ENCODE measurements at regions not wholly inside any gene's neighbourhood (a gene's known extent, or its start where the extent isn't known, plus 50 kb on each side); places are given as distances from the start of the nearest gene placed in this dataset.
A peak's percentile ranks its signal among the peaks of the same experiment; 100 is the strongest.

DNA sequence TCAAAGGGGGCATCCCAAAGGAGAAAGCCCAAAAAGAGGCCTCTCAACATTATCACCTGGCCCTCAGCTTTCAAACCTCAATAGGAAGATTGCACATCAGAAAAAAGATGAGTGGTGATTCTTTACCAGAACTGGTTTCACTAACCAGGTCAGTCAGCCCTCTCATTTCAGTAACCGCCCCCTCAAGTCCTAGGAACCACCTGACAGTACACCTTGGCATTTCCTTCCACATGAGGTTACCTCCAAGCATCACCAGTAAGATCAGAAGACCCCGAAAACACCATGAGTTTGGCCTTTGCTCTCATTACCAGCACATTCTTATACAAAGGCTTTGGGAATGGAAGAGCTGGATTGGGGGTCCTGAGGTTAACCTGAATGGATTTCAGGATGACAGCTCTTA lies 200.5 kb downstream of the SUCLA2 start:
- no peak for DNase-seq (ENCODE audit: low spot score)
- H3K9me3 ChIP-seq (ENCODE audit: severe bottlenecking): no peaks in the 10 kb centered on the region
- H3K4me1 ChIP-seq (ENCODE audit: insufficient read depth, poor library complexity, severe bottlenecking): no peaks in the 10 kb centered on the region
- H3K4me3 ChIP-seq (ENCODE audit: severe bottlenecking): no peak overlapping the region
- ATAC-seq (ENCODE audit: low read depth): no peak
- no peaks in the 10 kb centered on the region for H3K27me3 ChIP-seq (ENCODE audit: insufficient read depth, poor library complexity, severe bottlenecking)
- TF ChIP-seq, protein P1, sequence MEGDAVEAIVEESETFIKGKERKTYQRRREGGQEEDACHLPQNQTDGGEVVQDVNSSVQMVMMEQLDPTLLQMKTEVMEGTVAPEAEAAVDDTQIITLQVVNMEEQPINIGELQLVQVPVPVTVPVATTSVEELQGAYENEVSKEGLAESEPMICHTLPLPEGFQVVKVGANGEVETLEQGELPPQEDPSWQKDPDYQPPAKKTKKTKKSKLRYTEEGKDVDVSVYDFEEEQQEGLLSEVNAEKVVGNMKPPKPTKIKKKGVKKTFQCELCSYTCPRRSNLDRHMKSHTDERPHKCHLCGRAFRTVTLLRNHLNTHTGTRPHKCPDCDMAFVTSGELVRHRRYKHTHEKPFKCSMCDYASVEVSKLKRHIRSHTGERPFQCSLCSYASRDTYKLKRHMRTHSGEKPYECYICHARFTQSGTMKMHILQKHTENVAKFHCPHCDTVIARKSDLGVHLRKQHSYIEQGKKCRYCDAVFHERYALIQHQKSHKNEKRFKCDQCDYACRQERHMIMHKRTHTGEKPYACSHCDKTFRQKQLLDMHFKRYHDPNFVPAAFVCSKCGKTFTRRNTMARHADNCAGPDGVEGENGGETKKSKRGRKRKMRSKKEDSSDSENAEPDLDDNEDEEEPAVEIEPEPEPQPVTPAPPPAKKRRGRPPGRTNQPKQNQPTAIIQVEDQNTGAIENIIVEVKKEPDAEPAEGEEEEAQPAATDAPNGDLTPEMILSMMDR (IDR thresholded peaks at IDR 0.05; ENCODE audit: poor library complexity, severe bottlenecking): no peak
- no peaks in the 10 kb centered on the region for H3K36me3 ChIP-seq (ENCODE audit: low read depth)
- no peak overlapping the region for H3K27ac ChIP-seq (ENCODE audit: poor library complexity, severe bottlenecking)

DNA sequence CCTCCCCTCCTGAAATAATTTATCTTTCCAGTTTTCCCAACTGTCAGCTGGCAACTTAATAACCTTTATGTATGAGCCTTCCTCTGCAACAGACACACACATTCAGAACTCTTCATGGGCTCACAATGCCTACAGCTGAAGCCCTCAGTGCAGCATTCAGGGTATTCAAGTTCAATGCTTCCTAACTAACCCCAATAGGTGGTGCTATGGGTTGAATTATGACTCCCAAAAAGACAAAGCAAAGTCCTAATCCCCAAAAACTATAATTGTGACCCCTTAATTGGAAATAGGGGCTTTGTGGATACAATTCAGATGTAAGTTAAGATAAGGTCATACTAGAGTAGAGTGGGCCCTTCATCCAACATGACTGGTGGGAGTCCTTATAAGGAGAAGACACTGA lies 202.2 kb downstream of the SUCLA2 start:
- Histone ChIP-seq H3K27me3 (ENCODE audit: insufficient read depth, poor library complexity, severe bottlenecking) (no peaks in the 10 kb centered on the region), H3K36me3 (ENCODE audit: low read depth) (no peaks in the 10 kb centered on the region), H3K4me1 (ENCODE audit: insufficient read depth, poor library complexity, severe bottlenecking) (no peaks in the 10 kb centered on the region), H3K9me3 (ENCODE audit: severe bottlenecking) (no peaks in the 10 kb centered on the region), H3K27ac (ENCODE audit: poor library complexity, severe bottlenecking) (no peak overlapping the region), H3K4me3 (ENCODE audit: severe bottlenecking) (no peak overlapping the region)
- TF ChIP-seq, protein P1 (IDR thresholded peaks at IDR 0.05; ENCODE audit: poor library complexity, severe bottlenecking): peak; percentile 48
- DNase-seq (ENCODE audit: low spot score): no peak
- ATAC-seq (ENCODE audit: low read depth): peak; percentile 51; the same call in 2 of the 3 replicates

DNA sequence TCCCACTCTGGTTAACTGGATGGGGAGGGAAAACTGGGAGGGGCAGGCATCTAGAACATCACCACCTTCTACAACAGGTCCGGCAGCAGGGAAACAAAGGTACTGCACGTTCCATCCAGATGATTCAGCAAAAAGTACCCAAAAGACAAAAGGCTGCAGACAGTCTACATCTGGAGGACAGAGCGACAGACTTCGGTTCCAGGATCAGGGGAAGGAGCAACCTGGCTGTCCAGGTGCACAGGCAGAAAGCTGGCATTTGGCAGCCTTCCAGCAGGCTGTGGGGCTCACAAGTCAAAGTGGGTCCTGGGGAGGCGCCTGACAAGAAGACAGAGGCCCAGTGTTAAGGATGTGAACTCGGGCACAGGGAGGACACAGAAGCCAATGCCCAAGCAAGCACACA lies 202.9 kb downstream of the SUCLA2 start:
- Histone ChIP-seq H3K27me3 (ENCODE audit: insufficient read depth, poor library complexity, severe bottlenecking) (no peaks in the 10 kb centered on the region), H3K4me3 (ENCODE audit: severe bottlenecking) (no peak overlapping the region), H3K36me3 (ENCODE audit: low read depth) (no peaks in the 10 kb centered on the region), H3K4me1 (ENCODE audit: insufficient read depth, poor library complexity, severe bottlenecking) (no peaks in the 10 kb centered on the region), H3K27ac (ENCODE audit: poor library complexity, severe bottlenecking) (no peak overlapping the region), H3K9me3 (ENCODE audit: severe bottlenecking) (no peaks in the 10 kb centered on the region)
- ATAC-seq (ENCODE audit: low read depth) (no peak; the same call in 2 of the 3 replicates), DNase-seq (ENCODE audit: low spot score) (no peak)
- TF ChIP-seq, protein P1 (IDR thresholded peaks at IDR 0.05; ENCODE audit: poor library complexity, severe bottlenecking): no peak

DNA sequence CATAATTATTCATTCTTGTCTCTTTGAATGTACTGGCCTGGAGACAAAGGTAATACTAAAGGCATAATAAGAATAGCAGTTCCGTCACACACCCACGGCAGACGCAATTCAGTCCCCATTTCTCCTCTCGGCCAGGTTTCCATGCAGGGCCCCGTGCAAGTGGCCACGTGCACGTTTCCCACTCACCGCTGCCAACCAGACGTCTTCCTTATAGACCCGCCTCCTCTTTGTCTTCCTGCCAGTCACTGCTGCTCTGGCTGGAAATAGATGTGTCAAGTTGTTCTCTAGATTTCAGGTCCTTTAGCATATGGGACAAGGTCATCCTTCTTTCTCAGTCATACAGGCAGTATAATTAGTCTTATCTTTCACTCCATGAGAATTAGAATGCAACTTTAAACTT lies 204.3 kb downstream of the SUCLA2 start:
- H3K9me3 ChIP-seq (ENCODE audit: severe bottlenecking): no peaks in the 10 kb centered on the region
- no peak overlapping the region for H3K4me3 ChIP-seq (ENCODE audit: severe bottlenecking)
- no peak overlapping the region for H3K27ac ChIP-seq (ENCODE audit: poor library complexity, severe bottlenecking)
- no peaks in the 10 kb centered on the region for H3K27me3 ChIP-seq (ENCODE audit: insufficient read depth, poor library complexity, severe bottlenecking)
- DNase-seq (ENCODE audit: low spot score): no peak
- no peaks in the 10 kb centered on the region for H3K4me1 ChIP-seq (ENCODE audit: insufficient read depth, poor library complexity, severe bottlenecking)
- TF ChIP-seq, protein P1 (IDR thresholded peaks at IDR 0.05; ENCODE audit: poor library complexity, severe bottlenecking): no peak
- H3K36me3 ChIP-seq (ENCODE audit: low read depth): no peaks in the 10 kb centered on the region
- ATAC-seq (ENCODE audit: low read depth): no peak

DNA sequence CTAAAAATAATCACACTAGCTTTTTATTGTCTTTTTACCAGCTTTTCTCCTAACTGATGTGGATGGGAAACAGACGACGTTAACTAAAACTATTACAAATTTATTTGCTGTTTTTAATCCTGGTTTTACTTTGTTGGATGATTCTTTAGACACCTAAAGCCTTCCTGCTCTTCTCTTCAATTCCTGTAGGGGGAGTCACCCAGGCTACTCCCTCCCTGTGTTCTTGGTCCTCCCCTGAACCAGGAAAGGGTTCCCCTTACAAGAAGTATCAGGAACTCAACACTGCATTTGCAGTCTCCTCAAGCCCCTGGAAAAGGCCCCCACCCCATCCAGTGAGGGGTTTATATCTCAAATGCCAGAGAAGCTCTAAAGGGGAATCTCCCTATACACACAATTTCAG lies 206.1 kb downstream of the SUCLA2 start:
- TF ChIP-seq, protein P1 (IDR thresholded peaks at IDR 0.05; ENCODE audit: poor library complexity, severe bottlenecking): peak; percentile 32
- Histone ChIP-seq H3K9me3 (ENCODE audit: severe bottlenecking) (no peaks in the 10 kb centered on the region), H3K4me3 (ENCODE audit: severe bottlenecking) (no peak overlapping the region), H3K4me1 (ENCODE audit: insufficient read depth, poor library complexity, severe bottlenecking) (no peaks in the 10 kb centered on the region), H3K27ac (ENCODE audit: poor library complexity, severe bottlenecking) (no peak overlapping the region), H3K27me3 (ENCODE audit: insufficient read depth, poor library complexity, severe bottlenecking) (no peaks in the 10 kb centered on the region), H3K36me3 (ENCODE audit: low read depth) (no peaks in the 10 kb centered on the region)
- ATAC-seq (ENCODE audit: low read depth) (no peak), DNase-seq (ENCODE audit: low spot score) (no peak)

Data from RWPE2 (cell line).